ES-I3 (cell line): ENCODE measurements at regions not wholly inside any gene's neighbourhood (a gene's known extent, or its start where the extent isn't known, plus 50 kb on each side); places are given as distances from the start of the nearest gene placed in this dataset.
"Not testable (repeated sequence)": the region's sequence is repeated elsewhere in the genome, so short reads cannot be mapped to it uniquely, and the experiment has no call there.

Experiments
- H3K36me3 ChIP-seq: 2 replicates; pipeline ENCODE4 v1.6.1; 2013; ENCODE audit warnings: mild to moderate bottlenecking, low read length, control low read depth, moderate library complexity; ENCODE audit not compliant: insufficient read depth
- H3K4me1 ChIP-seq: 2 replicates; pipeline ENCODE4 v1.6.1; 2013; ENCODE audit warnings: mild to moderate bottlenecking, control low read depth, low read length; ENCODE audit not compliant: insufficient read depth
- H3K9ac ChIP-seq: 2 replicates; pipeline ENCODE4 v1.6.1; 2013; ENCODE audit warnings: low read depth, mild to moderate bottlenecking, low read length, moderate library complexity
- H3K9me3 ChIP-seq: 2 replicates; pipeline ENCODE4 v1.6.1; 2013; ENCODE audit warnings: mild to moderate bottlenecking, low read length, moderate library complexity; ENCODE audit not compliant: control insufficient read depth, insufficient read depth

DNA sequence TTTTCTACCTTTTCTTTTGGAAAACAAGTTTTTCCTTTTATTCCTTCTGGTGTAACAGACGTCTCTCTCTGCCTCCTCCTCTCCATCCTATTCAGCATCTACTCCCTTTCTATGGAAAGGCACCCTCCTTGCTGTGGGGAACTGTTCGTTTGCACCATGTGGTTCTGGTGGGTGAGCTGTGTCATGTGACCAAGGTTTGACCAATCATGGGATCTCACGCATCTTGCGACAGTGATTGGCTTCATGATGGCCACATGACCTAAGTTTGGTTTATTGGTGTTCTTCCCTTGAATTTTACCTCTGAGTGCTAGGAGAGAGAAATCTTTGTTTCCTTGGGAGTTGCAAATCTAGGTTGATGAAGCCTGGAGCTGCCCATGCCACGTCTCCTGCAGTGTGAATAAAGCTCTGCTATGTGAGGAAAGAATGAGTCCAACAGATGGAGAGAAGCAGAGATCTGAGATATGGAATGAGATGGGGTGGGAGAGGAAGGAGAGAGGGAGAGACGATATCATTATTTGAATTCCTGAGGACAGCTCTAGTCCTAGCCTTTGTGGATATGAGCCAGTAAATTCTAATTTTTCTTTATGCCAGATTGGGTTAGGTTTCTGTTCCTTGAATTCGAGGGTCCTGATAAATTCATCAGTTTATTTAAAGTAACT is 178.8 kb upstream of the IL12B start:
- Histone ChIP-seq H3K9me3 (no peaks in the 10 kb centered on the region), H3K9ac (no peak overlapping the region), H3K36me3 (no peaks in the 10 kb centered on the region), H3K4me1 (peaks cover 14% of the 10 kb centered on the region; the same call in 1 of the 2 replicates)

GRCh38 chr5:159510282-159510681 is 180.0 kb upstream of the IL12B start:
- H3K36me3 ChIP-seq = no peaks in the 10 kb centered on the region
- no peak overlapping the region for H3K9ac ChIP-seq
- no peaks in the 10 kb centered on the region for H3K9me3 ChIP-seq
- peaks cover 8% of the 10 kb centered on the region; the same call in 1 of the 2 replicates for H3K4me1 ChIP-seq

DNA sequence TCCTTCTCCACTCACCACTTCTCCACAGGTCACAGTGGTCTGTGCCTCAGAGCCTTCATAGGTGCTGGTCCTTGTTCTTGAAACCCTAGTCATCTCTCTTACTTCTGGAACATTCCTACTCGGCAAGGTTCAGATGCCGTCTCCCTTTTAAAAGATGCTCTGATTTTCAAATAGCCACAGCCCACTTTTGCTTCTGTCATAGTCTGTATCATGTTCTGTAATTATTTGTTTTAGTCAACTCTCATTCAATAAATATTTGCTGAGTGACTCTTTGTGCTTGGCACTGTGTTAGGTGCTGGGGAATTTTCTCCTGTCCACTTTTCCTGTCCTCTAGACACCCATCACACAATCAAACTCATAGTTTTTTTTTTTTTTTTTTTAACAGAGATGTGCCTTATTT is 181.3 kb upstream of the IL12B start:
- Histone ChIP-seq H3K36me3 (no peaks in the 10 kb centered on the region), H3K9me3 (no peaks in the 10 kb centered on the region), H3K9ac (no peak overlapping the region), H3K4me1 (peaks cover 8% of the 10 kb centered on the region; the same call in 1 of the 2 replicates)

- Histone ChIP-seq H3K36me3 (no peaks in the 10 kb centered on the region), H3K9ac (no peak overlapping the region), H3K4me1 (peaks cover 8% of the 10 kb centered on the region; the same call in 1 of the 2 replicates), H3K9me3 (no peaks in the 10 kb centered on the region)
Measured at GRCh38 chr5:159512064-159512463, 181.8 kb upstream of the IL12B start.

GRCh38 chr5:159514229-159514810 is 184.0 kb upstream of the IL12B start:
- Histone ChIP-seq H3K36me3 (no peaks in the 10 kb centered on the region), H3K9me3 (no peaks in the 10 kb centered on the region), H3K4me1 (peaks cover 8% of the 10 kb centered on the region; the same call in 1 of the 2 replicates), H3K9ac (no peak overlapping the region)

DNA sequence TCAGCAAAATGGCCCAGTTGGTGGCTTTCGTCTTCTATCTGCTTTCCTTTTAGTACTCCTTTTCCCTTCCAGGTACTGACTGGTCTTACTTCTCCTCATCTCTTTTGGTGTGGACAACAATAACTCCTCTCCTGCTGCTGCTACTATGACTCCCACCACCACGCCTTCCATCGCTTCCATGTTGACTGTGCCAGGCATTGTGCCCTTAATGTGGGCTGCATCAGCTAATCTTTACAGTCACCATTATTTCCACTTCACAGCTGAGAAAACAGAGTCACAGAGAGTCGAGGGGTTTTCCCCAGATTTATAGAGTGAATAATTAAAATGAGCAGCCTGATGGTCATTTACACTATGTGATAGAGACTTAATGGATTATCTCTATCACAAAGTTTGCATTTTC is 184.9 kb upstream of the IL12B start:
- no peaks in the 10 kb centered on the region for H3K36me3 ChIP-seq
- no peaks in the 10 kb centered on the region for H3K9me3 ChIP-seq
- peaks cover 4% of the 10 kb centered on the region; the same call in 1 of the 2 replicates for H3K4me1 ChIP-seq
- no peak overlapping the region for H3K9ac ChIP-seq

DNA sequence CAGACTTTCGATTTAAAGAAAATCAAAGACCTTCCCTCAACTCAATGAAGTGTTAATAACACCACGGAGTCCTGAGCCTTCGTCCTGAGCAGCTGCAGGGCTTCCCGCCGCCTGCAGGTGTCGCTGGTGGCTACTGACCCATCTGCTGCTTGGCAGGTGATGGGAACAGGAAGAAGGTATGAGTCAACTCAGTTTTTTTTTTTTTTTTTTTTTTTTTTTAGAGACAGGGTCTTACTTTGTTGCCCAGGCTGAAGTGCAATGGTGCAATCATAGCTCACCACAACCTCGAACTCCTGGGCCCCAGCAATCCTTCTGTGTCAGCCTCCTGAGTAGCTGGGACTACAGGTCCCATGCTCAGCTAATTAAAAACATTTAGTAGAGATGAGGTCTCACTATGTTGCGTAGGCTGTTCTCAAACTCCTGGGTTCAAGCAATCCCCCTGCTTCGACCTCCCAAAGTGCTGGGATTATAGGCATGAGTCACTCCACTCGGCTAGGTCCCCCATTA is 185.7 kb upstream of the IL12B start:
- H3K9me3 ChIP-seq = no peaks in the 10 kb centered on the region
- no peaks in the 10 kb centered on the region for H3K36me3 ChIP-seq
- no peak overlapping the region for H3K9ac ChIP-seq
- H3K4me1 ChIP-seq = no peaks in the 10 kb centered on the region; the same call in 1 of the 2 replicates

DNA sequence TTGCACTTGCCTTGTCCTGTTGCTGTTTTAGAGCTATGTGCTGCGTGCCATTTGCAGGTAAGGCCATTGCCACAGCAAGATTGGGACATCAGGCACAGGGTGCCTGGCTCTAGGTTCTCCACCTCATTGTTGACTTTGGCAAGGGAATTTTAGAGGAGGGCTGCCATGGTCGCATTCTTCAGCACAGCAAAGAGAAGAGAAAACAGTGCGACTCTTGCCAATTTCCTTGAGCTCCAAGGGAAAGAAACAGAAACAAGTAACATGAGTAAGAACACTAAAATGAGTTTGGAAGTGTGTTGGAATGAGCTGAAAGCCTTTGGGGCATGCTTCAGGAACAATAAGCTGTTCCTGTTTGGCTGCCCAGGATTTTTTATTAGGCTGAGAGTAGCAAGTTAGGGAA is 188.1 kb upstream of the IL12B start:
- H3K9ac ChIP-seq = no peak overlapping the region
- no peaks in the 10 kb centered on the region for H3K36me3 ChIP-seq
- H3K4me1 ChIP-seq = no peaks in the 10 kb centered on the region; the same call in 1 of the 2 replicates
- no peaks in the 10 kb centered on the region for H3K9me3 ChIP-seq

DNA sequence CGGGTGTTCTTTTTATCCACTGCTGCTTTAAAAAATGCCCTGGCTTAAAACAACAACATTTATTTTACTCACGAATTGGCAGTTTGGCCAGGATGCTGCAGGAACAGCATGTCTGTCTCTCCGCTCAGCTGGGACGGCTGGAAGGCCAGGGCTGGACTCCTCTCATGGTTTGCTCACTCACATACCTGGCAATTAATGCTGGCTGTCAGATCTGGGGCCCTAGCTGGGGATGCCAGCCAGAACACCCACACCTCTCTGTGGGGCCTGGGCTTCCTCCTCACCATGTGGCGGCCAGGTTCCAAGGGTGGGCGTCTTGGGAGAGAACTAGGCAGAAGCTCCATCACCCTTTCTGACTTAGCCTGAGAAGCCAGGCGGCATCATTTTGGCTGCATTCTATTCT is 189.1 kb upstream of the IL12B start:
- no peaks in the 10 kb centered on the region for H3K36me3 ChIP-seq
- no peaks in the 10 kb centered on the region for H3K9me3 ChIP-seq
- H3K4me1 ChIP-seq = no peaks in the 10 kb centered on the region; the same call in 1 of the 2 replicates
- H3K9ac ChIP-seq = no peak overlapping the region

- Histone ChIP-seq H3K9me3 (no peaks in the 10 kb centered on the region), H3K9ac (no peak overlapping the region), H3K36me3 (no peaks in the 10 kb centered on the region), H3K4me1 (no peaks in the 10 kb centered on the region)
Measured at GRCh38 chr5:159522841-159523240, 192.6 kb upstream of the IL12B start.

- H3K9ac ChIP-seq, H3K36me3 ChIP-seq, H3K9me3 ChIP-seq, H3K4me1 ChIP-seq: not testable (repeated sequence)
Measured at GRCh38 chr5:159524279-159524678, 194.0 kb upstream of the IL12B start.

DNA sequence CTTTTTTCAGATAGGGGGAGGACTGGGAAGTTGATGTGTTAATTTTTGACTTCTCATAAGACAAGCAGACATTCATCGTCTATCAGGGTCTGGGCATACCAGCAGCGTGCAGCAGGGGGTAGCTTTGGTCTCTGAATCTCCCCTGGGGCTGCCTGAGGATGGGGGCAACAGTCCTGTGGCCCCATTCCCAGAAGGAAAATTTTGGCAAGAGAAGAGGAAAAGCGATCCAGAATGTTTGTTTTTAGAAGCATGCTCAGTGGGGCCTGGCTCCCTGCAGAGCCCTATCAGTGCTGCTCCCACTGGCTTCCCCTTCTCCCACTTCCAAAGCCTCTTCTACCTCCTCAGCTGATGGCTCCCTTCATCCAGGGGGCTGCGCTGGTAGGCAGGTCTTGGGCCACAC is 194.8 kb upstream of the IL12B start:
- Histone ChIP-seq H3K36me3 (no peaks in the 10 kb centered on the region; the same call in 1 of the 2 replicates), H3K9ac (no peak overlapping the region), H3K9me3 (no peaks in the 10 kb centered on the region), H3K4me1 (no peaks in the 10 kb centered on the region)

GRCh38 chr5:159527546-159528254 is 197.4 kb upstream of the IL12B start:
- no peak overlapping the region for H3K9ac ChIP-seq
- no peaks in the 10 kb centered on the region; the same call in 1 of the 2 replicates for H3K36me3 ChIP-seq
- no peaks in the 10 kb centered on the region for H3K9me3 ChIP-seq
- no peaks in the 10 kb centered on the region for H3K4me1 ChIP-seq

DNA sequence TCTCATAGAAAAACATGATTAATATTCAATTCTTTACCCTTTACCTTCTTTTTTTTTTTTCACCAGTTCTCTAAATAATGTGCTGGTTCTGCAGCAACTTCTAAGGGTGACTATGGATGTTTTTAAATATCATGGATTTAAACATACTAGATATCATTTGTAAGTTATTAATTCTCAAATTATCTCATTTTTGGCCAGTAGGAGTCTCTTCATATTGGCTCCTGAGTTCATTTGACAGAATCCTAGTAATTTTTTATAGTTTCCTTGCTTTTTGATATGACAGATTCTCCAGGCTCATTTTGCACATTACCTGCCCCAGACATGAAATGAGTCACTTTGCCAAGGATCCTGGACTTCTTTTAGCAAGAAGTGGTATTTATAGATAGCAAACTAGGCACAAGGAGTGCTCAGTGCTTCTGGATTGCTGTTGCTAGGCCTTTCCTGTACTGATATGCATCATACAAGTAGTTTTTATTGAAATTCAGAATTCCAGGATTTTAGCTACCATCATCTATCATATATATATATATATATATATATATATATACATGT is 201.3 kb upstream of the IL12B start:
- H3K4me1 ChIP-seq = no peaks in the 10 kb centered on the region
- H3K9ac ChIP-seq = no peak overlapping the region
- no peaks in the 10 kb centered on the region for H3K9me3 ChIP-seq
- H3K36me3 ChIP-seq = no peaks in the 10 kb centered on the region; the same call in 1 of the 2 replicates
